ENCODE measurements at regions not wholly inside any gene's neighbourhood (a gene's known extent, or its start where the extent isn't known, plus 50 kb on each side); places are given as distances from the start of the nearest gene placed in this dataset.

- TF ChIP-seq POLR2A (IDR thresholded peaks at IDR 0.05) (no peak), CTCF (IDR thresholded peaks at IDR 0.05) (no peak)
These were observed 150.7 kb upstream of the SFRP2 start for GRCh38 chr4:153939570-153939969.

All from ovary (tissue), 3 donors.